ENCODE measurements at regions not wholly inside any gene's neighbourhood (a gene's known extent, or its start where the extent isn't known, plus 50 kb on each side); places are given as distances from the start of the nearest gene placed in this dataset.

DNA sequence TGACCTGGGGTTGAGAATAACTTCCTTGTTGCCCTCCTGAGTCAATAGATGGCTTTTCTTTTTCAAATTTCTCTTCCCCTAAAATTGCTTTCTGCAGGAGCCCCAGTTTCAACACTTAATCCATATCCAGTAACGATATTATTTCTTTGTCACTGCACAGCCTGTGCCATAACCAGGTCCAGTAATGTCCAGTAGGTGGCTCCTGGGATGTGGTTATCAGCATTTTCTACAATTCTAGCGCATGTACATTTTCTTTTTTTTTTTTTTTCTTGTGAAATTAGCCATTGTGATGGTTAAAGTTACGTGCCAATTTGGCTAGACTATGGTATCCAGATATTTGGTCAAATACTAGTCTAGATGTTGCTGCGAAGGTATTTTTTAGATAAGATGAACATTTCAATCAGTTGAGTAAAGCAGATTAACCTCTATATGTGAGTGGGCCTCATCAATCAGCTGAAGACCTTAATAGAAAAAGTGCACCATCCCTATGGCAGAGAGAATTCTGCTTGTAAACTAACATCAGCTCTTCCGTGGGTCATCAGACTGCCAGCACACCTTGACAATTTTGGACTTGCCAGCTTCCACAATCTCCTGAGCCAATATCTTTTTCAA is 72.9 kb upstream of the SCG2 start:
- TF ChIP-seq, protein P1, sequence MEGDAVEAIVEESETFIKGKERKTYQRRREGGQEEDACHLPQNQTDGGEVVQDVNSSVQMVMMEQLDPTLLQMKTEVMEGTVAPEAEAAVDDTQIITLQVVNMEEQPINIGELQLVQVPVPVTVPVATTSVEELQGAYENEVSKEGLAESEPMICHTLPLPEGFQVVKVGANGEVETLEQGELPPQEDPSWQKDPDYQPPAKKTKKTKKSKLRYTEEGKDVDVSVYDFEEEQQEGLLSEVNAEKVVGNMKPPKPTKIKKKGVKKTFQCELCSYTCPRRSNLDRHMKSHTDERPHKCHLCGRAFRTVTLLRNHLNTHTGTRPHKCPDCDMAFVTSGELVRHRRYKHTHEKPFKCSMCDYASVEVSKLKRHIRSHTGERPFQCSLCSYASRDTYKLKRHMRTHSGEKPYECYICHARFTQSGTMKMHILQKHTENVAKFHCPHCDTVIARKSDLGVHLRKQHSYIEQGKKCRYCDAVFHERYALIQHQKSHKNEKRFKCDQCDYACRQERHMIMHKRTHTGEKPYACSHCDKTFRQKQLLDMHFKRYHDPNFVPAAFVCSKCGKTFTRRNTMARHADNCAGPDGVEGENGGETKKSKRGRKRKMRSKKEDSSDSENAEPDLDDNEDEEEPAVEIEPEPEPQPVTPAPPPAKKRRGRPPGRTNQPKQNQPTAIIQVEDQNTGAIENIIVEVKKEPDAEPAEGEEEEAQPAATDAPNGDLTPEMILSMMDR (IDR thresholded peaks at IDR 0.05), result peak in 10 of 12 donors; percentile 20 to 55 (median 41)
- no peak for TF ChIP-seq POLR2A (IDR thresholded peaks at IDR 0.05)

All from heart left ventricle (tissue), 13 donors.